NCI-H1436 (cell line): ENCODE measurements at regions not wholly inside any gene's neighbourhood (a gene's known extent, or its start where the extent isn't known, plus 50 kb on each side); places are given as distances from the start of the nearest gene placed in this dataset.
"Not testable (repeated sequence)": the region's sequence is repeated elsewhere in the genome, so short reads cannot be mapped to it uniquely, and the experiment has no call there.

Experiments
- DNase-seq: peaks from one replicate; lab custom pipeline; 2025; lab: John Stamatoyannopoulos, UW

DNA sequence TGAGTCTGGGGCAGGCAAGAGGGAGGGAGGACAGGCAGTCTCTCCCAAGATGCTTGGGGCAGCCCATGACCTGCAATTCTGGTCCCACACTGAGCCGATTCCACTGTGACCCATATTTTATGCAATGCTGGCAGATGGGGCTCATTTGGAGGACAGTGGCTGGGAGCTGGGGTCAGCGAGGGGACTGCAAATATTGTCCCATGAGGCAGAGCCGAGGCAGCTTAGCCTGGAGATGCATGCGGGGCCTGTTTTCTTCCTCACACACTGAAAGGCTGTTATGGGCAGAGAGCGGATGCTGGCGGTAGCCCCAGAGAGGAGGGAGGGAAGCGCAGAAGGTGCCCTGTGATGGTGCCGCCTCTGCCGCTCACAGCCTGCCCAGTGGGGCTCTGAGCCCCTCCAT is 128.5 kb upstream of the POU3F1 start:
- DNase-seq, result no peak

GRCh38 chr1:38173848-38174247 is 127.3 kb upstream of the POU3F1 start:
- DNase-seq, result no peak

DNA sequence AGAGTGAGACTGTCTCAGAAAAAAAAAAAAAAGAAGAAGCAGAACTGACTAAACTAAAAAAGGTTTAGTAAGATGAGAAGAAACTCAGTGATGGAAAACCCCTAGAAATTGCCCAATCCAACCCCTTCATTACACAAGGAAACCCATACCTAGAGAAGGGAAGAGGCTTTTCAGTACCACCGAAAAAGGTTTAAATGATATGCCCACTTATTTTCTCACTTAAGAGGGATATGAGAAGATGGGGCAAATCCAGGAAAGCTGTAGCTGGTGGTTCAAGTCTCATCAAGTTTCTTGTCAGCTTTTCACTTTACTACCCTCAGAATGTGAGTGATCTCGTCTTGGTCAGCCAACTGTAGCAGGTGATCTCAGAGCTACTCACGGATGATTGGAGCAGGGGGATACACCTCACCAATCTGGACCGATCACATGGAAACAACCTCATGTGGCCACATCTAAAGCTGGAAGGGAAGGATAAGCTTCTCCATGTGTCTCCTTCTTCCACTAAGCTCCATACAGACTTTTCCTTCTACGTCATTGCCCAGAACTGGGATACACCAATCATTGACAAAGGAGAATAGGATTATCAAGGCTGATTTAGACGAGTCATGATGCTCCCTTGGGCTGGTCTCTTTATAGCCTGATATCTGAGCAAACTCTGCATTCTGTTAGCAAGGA is 126.7 kb upstream of the POU3F1 start:
- no peak for DNase-seq

GRCh38 chr1:38169121-38169520 is 122.5 kb upstream of the POU3F1 start:
- no peak for DNase-seq

GRCh38 chr1:38168365-38168764 is 121.8 kb upstream of the POU3F1 start:
- DNase-seq, result no peak

DNA sequence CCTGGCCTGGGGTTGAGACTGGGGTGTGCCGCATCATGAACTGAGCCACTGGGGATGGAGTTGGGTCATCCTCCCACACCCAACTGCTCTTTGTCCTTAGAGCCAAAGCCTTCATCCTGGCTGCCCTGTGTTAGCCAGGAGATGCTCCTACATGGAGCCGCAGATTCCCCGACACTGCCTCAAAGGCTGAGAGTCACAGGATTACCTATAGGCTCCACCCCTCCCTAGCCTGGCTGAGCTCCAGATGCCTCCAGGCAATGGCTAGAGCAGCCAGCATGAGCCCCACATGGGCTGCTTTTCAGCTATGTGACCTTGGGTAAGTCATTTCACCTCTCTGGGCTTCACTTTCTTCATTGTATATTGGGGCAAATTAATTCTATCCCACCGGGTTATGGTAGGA is 119.9 kb upstream of the POU3F1 start:
- no peak for DNase-seq

- DNase-seq, result no peak
Measured at GRCh38 chr1:38153778-38154470, 107.3 kb upstream of the POU3F1 start.

DNA sequence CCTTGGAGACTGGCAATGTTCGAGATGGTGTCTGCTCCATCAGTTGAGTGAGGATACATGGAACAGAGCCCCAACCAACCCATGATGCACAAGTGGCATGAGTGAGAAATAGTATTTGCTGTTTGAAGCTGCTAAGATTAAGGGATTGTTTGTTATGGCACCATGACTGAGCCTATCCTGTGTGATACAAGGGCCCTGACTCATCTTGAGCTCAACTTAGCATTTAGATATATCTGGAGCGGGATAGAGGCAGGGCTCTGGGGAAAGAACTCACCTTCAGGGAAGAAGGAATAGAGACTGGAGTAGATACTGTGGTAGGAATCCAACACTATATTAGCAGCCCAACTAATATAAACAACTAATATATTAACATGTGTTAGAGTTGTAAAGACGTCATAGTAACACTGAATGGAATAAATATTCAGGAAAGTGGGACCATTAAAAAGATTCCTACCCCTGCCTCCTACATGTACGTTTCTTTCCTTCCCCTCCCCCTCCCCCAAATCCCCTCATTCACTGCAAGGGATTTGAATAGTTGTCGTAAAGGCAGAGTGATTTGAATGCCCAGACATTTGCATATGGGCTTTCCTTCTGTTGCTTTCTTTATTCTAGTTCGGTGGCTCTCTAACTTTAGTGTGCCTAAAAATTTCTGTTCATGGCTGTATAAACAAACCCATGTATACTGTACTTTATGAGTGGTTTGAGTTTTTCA is 106.6 kb upstream of the POU3F1 start:
- DNase-seq, result no peak

- peak; percentile 79 for DNase-seq
Measured at GRCh38 chr1:38152351-38153065, 105.9 kb upstream of the POU3F1 start.

- DNase-seq, result peak; percentile 88
Measured at GRCh38 chr1:38151399-38151798, 104.8 kb upstream of the POU3F1 start.

DNA sequence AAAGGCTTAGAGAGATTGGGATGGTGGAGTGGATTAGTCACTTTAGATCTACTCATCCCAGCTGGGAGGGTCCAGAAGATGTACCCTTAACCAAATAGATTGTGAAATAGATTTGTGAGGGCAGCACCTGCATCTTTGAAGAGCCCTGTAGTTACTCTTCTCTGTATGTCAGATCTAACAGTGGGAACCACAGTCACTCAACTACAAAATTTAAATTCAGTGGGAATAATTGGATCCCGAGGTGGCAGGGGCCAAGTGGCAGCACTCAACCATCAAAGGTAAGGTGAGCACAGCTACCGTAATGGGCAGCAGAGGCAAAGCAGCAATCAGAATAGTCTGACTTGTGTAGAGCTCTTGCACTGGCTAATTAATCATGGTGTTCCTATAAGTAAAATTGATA is 99.5 kb upstream of the POU3F1 start:
- DNase-seq, result not testable (repeated sequence)

GRCh38 chr1:38142606-38143005 is 96.0 kb upstream of the POU3F1 start:
- DNase-seq, result no peak

DNA sequence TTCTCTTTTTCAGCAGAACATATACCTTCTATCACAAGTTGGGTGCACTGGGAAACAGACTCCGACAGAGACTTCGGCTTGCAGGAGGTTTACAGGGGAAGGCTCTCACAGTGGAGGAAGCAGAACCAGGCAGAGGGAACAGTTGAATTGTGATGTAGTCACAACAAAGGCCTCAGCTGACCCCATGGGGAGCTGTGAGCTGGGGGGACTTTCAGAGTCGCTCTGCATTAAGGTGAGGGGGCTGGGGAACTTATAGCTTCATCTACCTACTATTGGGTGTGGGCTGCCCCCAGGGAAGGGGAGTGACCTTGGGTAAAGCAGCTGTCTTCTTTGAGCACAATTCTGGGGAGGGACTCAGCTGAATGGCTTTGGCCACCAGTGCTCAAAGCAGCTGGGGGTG is 94.9 kb upstream of the POU3F1 start:
- DNase-seq, result no peak

DNA sequence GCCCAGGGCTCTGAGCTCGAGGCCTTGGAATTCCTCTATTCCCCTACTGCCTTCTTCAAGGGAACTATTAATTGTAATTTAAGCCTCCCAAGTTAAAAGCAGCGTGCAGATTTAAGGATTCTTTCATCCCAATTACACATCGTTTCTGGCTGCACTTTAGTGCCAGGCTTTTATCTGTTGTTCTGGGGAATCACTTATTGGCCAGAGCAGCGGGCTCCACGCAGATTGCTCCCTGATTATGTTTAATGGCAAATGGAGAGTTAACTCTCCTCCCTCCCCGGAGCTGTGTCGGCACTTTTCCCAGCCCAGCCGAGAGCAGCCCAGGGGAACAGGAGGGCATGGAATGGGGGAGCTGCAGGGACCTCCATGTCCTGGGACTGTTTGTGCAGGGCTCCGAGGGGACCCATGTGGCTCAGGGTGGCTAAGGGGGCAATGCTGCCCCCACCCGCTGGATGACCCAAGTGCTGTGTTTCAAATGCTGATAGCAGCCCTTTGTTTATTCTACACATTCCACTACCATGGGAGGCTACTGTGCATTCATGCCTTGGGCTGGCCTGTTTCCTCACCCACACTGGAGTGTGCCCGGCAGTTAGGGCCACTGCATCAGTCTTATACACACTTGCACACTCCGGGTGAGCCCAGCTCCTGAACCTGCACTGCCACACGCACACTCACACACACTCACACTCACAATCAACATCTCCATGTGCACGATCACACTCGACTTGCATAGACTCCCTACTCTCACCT is 93.3 kb upstream of the POU3F1 start:
- DNase-seq, result no peak

GRCh38 chr1:38138498-38139233 is 92.1 kb upstream of the POU3F1 start:
- no peak for DNase-seq

DNA sequence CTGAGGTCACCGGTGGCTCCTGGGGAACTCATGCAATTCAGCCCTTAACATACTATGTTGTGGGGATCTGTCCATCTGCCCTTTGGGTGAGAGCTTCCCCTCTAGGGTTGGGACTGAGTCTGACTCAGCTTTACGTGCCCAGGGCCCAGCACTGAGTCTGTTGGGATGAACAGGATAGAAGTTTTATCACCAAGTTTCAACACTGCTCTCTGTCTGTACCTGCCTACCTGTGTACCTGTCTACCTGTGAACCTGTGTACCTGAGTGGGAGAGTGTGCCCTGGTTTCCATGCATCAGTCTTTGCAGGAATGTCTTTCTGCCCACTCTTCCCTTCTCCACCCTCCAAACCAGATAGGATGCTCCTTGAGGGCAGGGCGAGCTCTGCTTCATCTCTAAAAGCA is 90.6 kb upstream of the POU3F1 start:
- no peak for DNase-seq

DNA sequence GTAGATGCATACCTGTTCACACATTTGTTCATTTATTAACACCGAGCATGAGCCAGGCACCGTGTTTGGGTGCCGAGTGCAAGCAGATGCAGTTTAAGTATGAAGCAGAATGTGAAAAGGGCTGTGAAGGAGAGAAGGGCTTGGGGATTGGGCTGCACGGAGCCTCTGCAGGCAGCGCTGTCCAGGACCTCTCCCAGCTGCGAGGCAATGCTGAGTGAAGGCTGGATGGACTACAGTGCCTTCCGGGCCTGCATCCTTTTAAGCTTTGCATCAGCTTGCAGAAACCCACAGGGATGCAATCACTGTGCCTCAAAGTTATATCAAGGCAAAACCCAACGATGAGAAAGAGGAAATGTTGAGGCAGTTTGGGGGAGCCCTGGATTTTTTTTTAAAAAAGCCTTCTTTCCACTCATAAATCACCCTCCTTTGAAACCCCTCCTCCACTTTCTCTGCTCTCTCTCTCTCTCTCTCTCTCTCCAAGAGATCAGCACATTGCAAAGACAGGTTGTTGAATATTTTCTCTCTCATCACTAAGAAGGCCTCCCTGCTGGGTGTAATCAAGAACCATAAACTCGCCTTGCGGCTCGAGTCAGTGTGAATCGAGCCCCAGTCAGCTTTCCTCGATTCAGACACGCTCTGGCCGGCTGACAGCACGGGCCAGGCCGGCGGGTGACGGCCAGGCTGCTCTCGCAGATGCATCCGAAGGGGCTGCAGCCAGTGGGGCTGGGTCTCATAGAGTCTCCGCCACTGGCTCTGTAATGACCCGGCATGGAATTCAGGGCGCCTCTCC is 89.2 kb upstream of the POU3F1 start:
- DNase-seq, result no peak

DNA sequence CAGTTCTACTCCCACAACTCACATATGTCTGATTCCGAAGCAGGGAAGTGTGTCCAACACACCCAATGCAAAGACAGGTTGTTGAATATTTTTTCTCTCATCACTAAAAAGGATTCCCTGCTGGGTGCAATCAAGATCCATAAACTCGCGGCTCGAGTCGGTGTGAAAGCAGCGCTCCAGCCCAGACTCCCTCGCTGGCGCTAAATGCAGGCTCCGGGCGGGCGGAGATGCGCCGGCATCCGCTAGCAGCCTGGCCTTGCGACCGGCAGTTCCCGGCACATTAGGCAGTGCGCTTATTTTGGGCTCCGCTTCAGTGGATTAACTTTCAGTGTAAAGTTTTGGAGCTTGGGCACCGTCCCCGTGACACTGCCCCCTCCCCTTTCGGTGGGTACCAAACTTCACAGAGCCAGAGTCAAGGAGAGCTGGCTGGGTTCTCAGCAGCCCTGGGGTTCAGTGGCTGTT is 87.7 kb upstream of the POU3F1 start:
- no peak for DNase-seq

DNA sequence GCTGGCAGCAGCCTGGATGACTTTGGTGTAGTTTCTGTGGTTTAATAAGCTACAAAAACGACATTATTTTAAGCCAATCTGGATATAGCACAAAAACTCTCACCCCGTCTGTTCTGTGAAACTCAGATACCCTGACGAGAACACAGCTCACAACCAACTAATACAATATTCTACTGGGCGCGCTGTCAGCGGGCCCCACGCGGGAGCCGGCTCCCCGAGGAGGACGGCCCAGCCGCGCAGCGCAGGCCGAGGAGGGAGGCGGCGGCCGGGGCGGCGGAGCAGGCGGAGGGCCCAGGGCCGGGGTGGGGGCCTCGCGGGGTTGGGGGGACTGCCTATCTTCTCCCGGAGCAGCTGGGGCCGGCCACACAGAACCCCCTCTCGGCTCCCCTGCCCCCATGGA is 87.2 kb upstream of the POU3F1 start:
- DNase-seq, result no peak

DNA sequence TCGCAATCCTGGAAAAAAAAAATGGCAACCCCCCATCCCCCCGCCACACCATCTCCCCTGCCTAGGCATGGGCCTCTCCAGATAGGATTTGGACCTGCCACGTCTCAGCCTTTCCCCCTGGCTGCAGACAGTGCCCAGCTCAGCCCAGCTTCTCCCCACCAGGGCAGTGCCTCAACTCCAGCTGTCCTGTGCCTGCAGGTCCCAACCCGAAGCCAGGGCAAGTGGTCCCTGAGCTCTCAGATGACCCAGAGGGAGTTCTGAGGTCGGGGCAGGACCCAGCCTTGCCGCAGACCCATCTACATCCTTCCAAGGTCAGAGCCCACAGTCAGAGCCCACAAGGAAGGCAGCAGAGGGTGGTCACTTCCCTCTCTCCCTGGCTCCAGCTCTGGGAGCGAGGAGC is 86.7 kb upstream of the POU3F1 start:
- no peak for DNase-seq
